A549 (cell line): ENCODE measurements at regions not wholly inside any gene's neighbourhood (a gene's known extent, or its start where the extent isn't known, plus 50 kb on each side); places are given as distances from the start of the nearest gene placed in this dataset.

Experiments used
- ATAC-seq, 2 experiments: fragments of 200-7000 bp in 1 of 2; fragments of >200 bp in 1 of 2; cut with Nextera tagmentation in 1 of 2; cut with Tn5 transposase in 1 of 2; 3 replicates each; pipeline versions ENCODE4 v1.8.0 to v1.9.1; 2018 to 2020; ENCODE audit warnings: mild to moderate bottlenecking in 1 of 2, moderate library complexity in 1 of 2
- CTCF ChIA-PET: fragments of 300-600 bp; sonication (Branson Sonifier 250); formaldehyde crosslinking; extraction: SDS; loops from one replicate; lab custom pipeline; 2021; ENCODE audit warnings: antibody characterized with exemption, inconsistent platforms; lab: Yijun Ruan, JAX
- POLR2A ChIA-PET: fragments of 350-600 bp; formaldehyde crosslinking; extraction: SDS; loops from one replicate; lab custom pipeline; 2021; ENCODE audit warnings: antibody characterized with exemption, inconsistent platforms; lab: Yijun Ruan, JAX
- DNase-seq, 2 experiments: peaks; one replicate each; pipeline versions ENCODE4 v3.0.0 to v3.0.0-alpha.2; 2011 to 2016; ENCODE audit warnings: low read depth in 1 of 2, low spot score in 1 of 2
- FAIRE-seq: peaks from 2 replicates; lab custom pipeline; 2011; peaks lifted over from hg19 to GRCh38; lab: Jason Lieb, UNC
- H3K27ac ChIP-seq, 2 experiments: fragments of >200 bp; sonication (Bioruptor Twin); formaldehyde crosslinking; 3 replicates each; pipeline ENCODE4 v1.5.1; 2016 to 2017
- H3K4me1 ChIP-seq: fragments of >200 bp; sonication (Bioruptor Twin); formaldehyde crosslinking; 3 replicates; pipeline ENCODE4 v1.6.1; 2016
- H3K4me2 ChIP-seq: fragments of >200 bp; sonication (Bioruptor Twin); formaldehyde crosslinking; 3 replicates; pipeline ENCODE4 v1.6.1; 2016
- H3K4me3 ChIP-seq: fragments of >200 bp; sonication (Bioruptor Twin); formaldehyde crosslinking; 3 replicates; pipeline ENCODE4 v1.5.1; 2016
- H3K9me3 ChIP-seq: fragments of >200 bp; sonication (Bioruptor Twin); formaldehyde crosslinking; 3 replicates; pipeline ENCODE4 v1.6.1; 2016
- BHLHE40 ChIP-seq: IDR thresholded peaks from 2 replicates; pipeline ENCODE4 v1.6.1; 2012; ENCODE audit warnings: low read depth, low read length, inconsistent platforms
- CEBPB ChIP-seq, 2 experiments: fragments of >200 bp in 1 of 2; sonication (Bioruptor Twin) in 1 of 2; formaldehyde crosslinking in 1 of 2; IDR thresholded peaks; 2 replicates each; pipeline ENCODE4 v1.6.1; 2012 to 2016
- EP300 ChIP-seq, 2 experiments: fragments of >200 bp; sonication (Bioruptor Twin); formaldehyde crosslinking; IDR thresholded peaks; 2 replicates in 1 of 2; 3 replicates in 1 of 2; pipeline ENCODE4 v1.6.1; 2016 to 2017
- ESRRA ChIP-seq: fragments of 150-350 bp; IDR thresholded peaks from 2 replicates; pipeline ENCODE4 v1.6.1; 2014; ENCODE audit warnings: mild to moderate bottlenecking, low read length, borderline replicate concordance
- FOSB ChIP-seq: fragments of 250-450 bp; sonication (Bioruptor Pico); IDR thresholded peaks from 2 replicates; pipeline ENCODE4 v1.5.0; 2020; ENCODE audit warnings: mild to moderate bottlenecking, moderate library complexity
- FOSL2 ChIP-seq, 2 experiments: fragments of 450-650 bp in 1 of 2; fragments of >200 bp in 1 of 2; sonication (Bioruptor Twin) in 1 of 2; formaldehyde crosslinking; IDR thresholded peaks; 2 replicates each; pipeline versions ENCODE4 v1.5.0 to v1.6.1; 2016 to 2020; ENCODE audit warnings: mild to moderate bottlenecking in 1 of 2, moderate library complexity in 1 of 2
- GATA3 ChIP-seq: IDR thresholded peaks from 2 replicates; pipeline ENCODE4 v1.6.1; 2012; ENCODE audit warnings: borderline replicate concordance
- HOXA7 ChIP-seq: fragments of 250-450 bp; sonication (Bioruptor Pico); IDR thresholded peaks from 2 replicates; pipeline ENCODE4 v1.5.0; 2020; ENCODE audit warnings: mild to moderate bottlenecking, moderate library complexity
- HOXB5 ChIP-seq: fragments of 250-450 bp; sonication (Bioruptor Pico); IDR thresholded peaks from 2 replicates; pipeline ENCODE4 v1.5.0; 2020; ENCODE audit warnings: mild to moderate bottlenecking, moderate library complexity
- JUN ChIP-seq, 2 experiments: fragments of >200 bp; sonication (Bioruptor Twin); formaldehyde crosslinking; IDR thresholded peaks; 2 replicates in 1 of 2; 3 replicates in 1 of 2; pipeline ENCODE4 v1.6.1; 2016 to 2017
- KDM5A ChIP-seq: fragments of 200-600 bp; sonication (generic); IDR thresholded peaks from 2 replicates; pipeline ENCODE4 v1.6.1; 2016; ENCODE audit warnings: antibody characterized with exemption, mild to moderate bottlenecking
- MYC ChIP-seq: IDR thresholded peaks from 2 replicates; pipeline ENCODE4 v1.6.1; 2012; ENCODE audit warnings: mild to moderate bottlenecking, inconsistent platforms, low read length, improper control_type of control experiment, borderline replicate concordance
- NFE2L2 ChIP-seq: fragments of 150-350 bp; conservative IDR thresholded peaks from 2 replicates; pipeline ENCODE4 v1.6.1; 2014; ENCODE audit warnings: low read length
- PHF8 ChIP-seq: fragments of 200-600 bp; sonication (generic); IDR thresholded peaks from 2 replicates; pipeline ENCODE4 v1.6.1; 2016; ENCODE audit warnings: low read depth, mild to moderate bottlenecking, antibody characterized with exemption, moderate library complexity, borderline replicate concordance
- POLR2A ChIP-seq: IDR thresholded peaks from 2 replicates; pipeline ENCODE4 v1.6.1; 2012; ENCODE audit warnings: mild to moderate bottlenecking, low read length
- RCOR1 ChIP-seq: fragments of 150-350 bp; IDR thresholded peaks from 2 replicates; pipeline ENCODE4 v1.6.1; 2014; ENCODE audit warnings: antibody characterized with exemption, low read length, low read depth
- RFX5 ChIP-seq: fragments of 450-650 bp; IDR thresholded peaks from 2 replicates; pipeline ENCODE4 v1.7.1; 2014; ENCODE audit warnings: antibody characterized with exemption, mild to moderate bottlenecking, moderate library complexity
- RNF2 ChIP-seq: fragments of 200-600 bp; sonication (generic); IDR thresholded peaks from 2 replicates; pipeline ENCODE4 v1.6.1; 2016; ENCODE audit warnings: low read depth, mild to moderate bottlenecking, antibody characterized with exemption, moderate library complexity, borderline replicate concordance
- SMC3 ChIP-seq: fragments of >200 bp; sonication (Bioruptor Twin); formaldehyde crosslinking; IDR thresholded peaks from 3 replicates; pipeline ENCODE4 v1.6.1; 2018; ENCODE audit warnings: inconsistent platforms
- TFCP2L1 ChIP-seq: fragments of 250-450 bp; sonication (Bioruptor Pico); IDR thresholded peaks from 2 replicates; pipeline ENCODE4 v1.5.0; 2021; ENCODE audit warnings: mild to moderate bottlenecking
- TP53 ChIP-seq: fragments of 250-450 bp; sonication (Bioruptor Pico); IDR thresholded peaks from 2 replicates; pipeline ENCODE4 v1.5.0; 2021; ENCODE audit warnings: mild to moderate bottlenecking, moderate library complexity
- ZNF302 ChIP-seq: fragments of 250-450 bp; sonication (Bioruptor Pico); IDR thresholded peaks from 2 replicates; pipeline ENCODE4 v1.9.0; 2021; ENCODE audit warnings: inconsistent platforms, mild to moderate bottlenecking, moderate library complexity
- ZSCAN20 ChIP-seq: fragments of 250-450 bp; sonication (Bioruptor Pico); IDR thresholded peaks from 2 replicates; pipeline ENCODE4 v1.8.0; 2022; ENCODE audit warnings: mild to moderate bottlenecking, moderate library complexity
- WGBS: methylation state at CpG from one replicate; pipeline ENCODE4 v1.1.6; 2017; ENCODE audit errors: missing lambda C conversion rate; 5-methylcytosine and 5-hydroxymethylcytosine counted together
- TF ChIP-seq, protein P1 (sequence below): IDR thresholded peaks from 2 replicates; pipeline ENCODE4 v1.6.1; 2012
- TF ChIP-seq, protein P2 (sequence below): IDR thresholded peaks from 2 replicates; pipeline ENCODE4 v1.6.1; 2012; ENCODE audit warnings: low read depth, borderline replicate concordance
- TF ChIP-seq, protein P3 (sequence below): fragments of >200 bp; sonication (Bioruptor Twin); formaldehyde crosslinking; IDR thresholded peaks from 2 replicates; pipeline ENCODE4 v1.6.1; 2016

DNA sequence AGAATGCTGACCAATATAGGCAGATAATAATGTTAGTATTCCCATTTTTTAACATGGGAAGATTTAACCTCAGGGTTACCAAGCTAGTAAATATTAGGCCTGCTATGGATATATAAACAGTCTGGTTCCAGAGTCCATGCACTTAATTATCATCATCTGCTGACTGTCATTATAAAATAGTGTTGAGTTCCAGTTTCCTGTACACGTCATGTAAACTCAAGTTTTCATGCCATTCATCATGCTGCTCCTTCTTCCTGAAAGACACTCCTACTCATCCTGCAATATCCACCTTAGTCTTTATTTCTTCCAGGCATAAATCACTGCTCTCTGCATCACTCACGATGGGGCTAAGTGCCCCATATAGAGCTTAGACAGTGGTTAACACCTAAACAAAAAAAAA lies 420.8 kb upstream of the SPHKAP start:
- DNase-seq (no peak), FAIRE-seq (no peak), ATAC-seq (no peak)
- 15% methylated on average over 2 of the region's 2 CpGs for WGBS
- ChIA-PET POLR2A (no interaction called here), CTCF (no interaction called here)
- Histone ChIP-seq H3K4me3 (no peak overlapping the region), H3K4me1 (no peaks in the 10 kb centered on the region), H3K9me3 (no peaks in the 10 kb centered on the region), H3K4me2 (no peak overlapping the region), H3K27ac (no peak overlapping the region)
- TF ChIP-seq ZNF302 (CRISPR knock-in tag) = no peak
- TF ChIP-seq BHLHE40 = no peak

DNA sequence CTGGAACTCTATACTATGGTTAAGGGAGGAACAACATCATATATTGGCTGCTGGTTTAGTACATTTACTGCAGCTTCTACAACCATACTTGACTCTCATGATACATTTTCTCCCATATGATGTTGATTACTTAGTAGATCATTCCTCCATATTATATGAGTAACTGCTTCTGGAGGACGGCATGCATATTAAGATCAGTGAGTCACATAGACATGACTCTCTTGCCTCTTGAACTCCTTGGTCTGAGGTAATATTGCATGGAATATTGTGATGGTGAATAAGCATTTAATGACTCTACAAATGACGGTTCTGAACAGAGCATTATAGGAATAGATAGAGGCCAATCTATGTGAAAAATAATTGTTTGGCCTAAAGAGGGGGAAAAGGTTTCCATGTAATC lies 418.8 kb upstream of the SPHKAP start:
- H3K4me2 ChIP-seq = no peak overlapping the region
- ATAC-seq (no peak), FAIRE-seq (no peak), DNase-seq (no peak)
- no peak for TF ChIP-seq PHF8
- TF ChIP-seq, protein P1, sequence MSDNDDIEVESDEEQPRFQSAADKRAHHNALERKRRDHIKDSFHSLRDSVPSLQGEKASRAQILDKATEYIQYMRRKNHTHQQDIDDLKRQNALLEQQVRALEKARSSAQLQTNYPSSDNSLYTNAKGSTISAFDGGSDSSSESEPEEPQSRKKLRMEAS = no peak
- no peak for TF ChIP-seq HOXA7 (CRISPR knock-in tag)
- TF ChIP-seq, protein P2, sequence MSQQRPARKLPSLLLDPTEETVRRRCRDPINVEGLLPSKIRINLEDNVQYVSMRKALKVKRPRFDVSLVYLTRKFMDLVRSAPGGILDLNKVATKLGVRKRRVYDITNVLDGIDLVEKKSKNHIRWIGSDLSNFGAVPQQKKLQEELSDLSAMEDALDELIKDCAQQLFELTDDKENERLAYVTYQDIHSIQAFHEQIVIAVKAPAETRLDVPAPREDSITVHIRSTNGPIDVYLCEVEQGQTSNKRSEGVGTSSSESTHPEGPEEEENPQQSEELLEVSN = no peak
- no peak for TF ChIP-seq HOXB5
- no peak for TF ChIP-seq KDM5A
- TF ChIP-seq FOSB (CRISPR knock-in tag) = no peak
- no peak for TF ChIP-seq RCOR1
- TF ChIP-seq JUN (IDR thresholded peaks at IDR 0.05) = no peak
- TF ChIP-seq TFCP2L1 (CRISPR knock-in tag) = no peak
- TF ChIP-seq TP53 (CRISPR knock-in tag) = no peak
- TF ChIP-seq EP300 (IDR thresholded peaks at IDR 0.05) = no peak
- TF ChIP-seq FOSL2 (IDR thresholded peaks at IDR 0.05) = no peak
- TF ChIP-seq FOSL2 (CRISPR knock-in tag; IDR thresholded peaks at IDR 0.05) = no peak
- TF ChIP-seq SMC3 = no peak
- no peak for TF ChIP-seq ESRRA
- no peak for TF ChIP-seq MYC
- no peak for TF ChIP-seq ZSCAN20 (CRISPR knock-in tag)
- TF ChIP-seq, protein P3, sequence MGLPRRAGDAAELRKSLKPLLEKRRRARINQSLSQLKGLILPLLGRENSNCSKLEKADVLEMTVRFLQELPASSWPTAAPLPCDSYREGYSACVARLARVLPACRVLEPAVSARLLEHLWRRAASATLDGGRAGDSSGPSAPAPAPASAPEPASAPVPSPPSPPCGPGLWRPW = no peak
- H3K4me3 ChIP-seq = no peak overlapping the region
- ChIA-PET CTCF (no interaction called here), POLR2A (no interaction called here)
- 14% methylated on average over 2 of the region's 2 CpGs for WGBS
- H3K27ac ChIP-seq = no peak overlapping the region
- H3K9me3 ChIP-seq = no peaks in the 10 kb centered on the region
- no peaks in the 10 kb centered on the region for H3K4me1 ChIP-seq

DNA sequence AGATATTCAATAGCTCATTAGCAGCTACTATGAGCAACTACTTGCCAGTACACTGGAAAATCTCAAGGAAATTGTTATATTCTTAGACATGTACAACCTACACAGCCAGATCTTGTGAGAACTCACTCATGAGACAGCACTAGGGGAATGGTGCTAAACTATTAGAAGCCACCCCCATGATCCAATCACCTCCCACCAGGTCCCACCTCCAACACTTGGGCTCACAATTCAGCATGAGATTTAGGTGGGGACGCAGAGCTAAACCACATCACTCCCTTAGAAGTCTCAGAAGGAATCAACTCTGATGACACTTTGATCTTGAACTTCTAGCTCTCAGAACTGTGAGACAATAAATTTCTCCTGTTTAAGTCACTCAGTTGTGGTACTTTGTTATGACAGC lies 418.3 kb upstream of the SPHKAP start:
- H3K9me3 ChIP-seq = no peaks in the 10 kb centered on the region
- FAIRE-seq = no peak
- ChIA-PET POLR2A (no interaction called here), CTCF (no interaction called here)
- no peak overlapping the region for H3K4me3 ChIP-seq
- 36% methylated on average over 1 of the region's 1 CpG for WGBS
- H3K4me1 ChIP-seq = no peaks in the 10 kb centered on the region
- H3K4me2 ChIP-seq = no peak overlapping the region
- no peak for ATAC-seq
- DNase-seq = no peak
- TF ChIP-seq NFE2L2 (no peak), CEBPB (IDR thresholded peaks at IDR 0.05) (no peak), FOSL2 (IDR thresholded peaks at IDR 0.05) (no peak), FOSL2 (CRISPR knock-in tag; IDR thresholded peaks at IDR 0.05) (no peak), RNF2 (no peak), RFX5 (no peak), GATA3 (no peak), TFCP2L1 (CRISPR knock-in tag) (no peak), TP53 (CRISPR knock-in tag) (no peak), POLR2A (no peak), MYC (no peak)
- TF ChIP-seq, protein P3 = no peak
- no peak overlapping the region for H3K27ac ChIP-seq
